Kidney epithelial cell (primary cell): ENCODE measurements at regions not wholly inside any gene's neighbourhood (a gene's known extent, or its start where the extent isn't known, plus 50 kb on each side); places are given as distances from the start of the nearest gene placed in this dataset.

Source experiments
- DNase-seq: peaks from one replicate; pipeline ENCODE4 v3.0.0-alpha.2; 2010; ENCODE audit warnings: low read depth
- H3K27me3 ChIP-seq: 2 replicates; pipeline ENCODE4 v1.6.0; 2011; ENCODE audit warnings: low read length; ENCODE audit not compliant: control insufficient read depth, insufficient read depth
- H3K36me3 ChIP-seq: 2 replicates; pipeline ENCODE4 v1.5.1; 2011; ENCODE audit warnings: low read length; ENCODE audit not compliant: control insufficient read depth, insufficient read depth
- H3K4me3 ChIP-seq: 2 replicates; pipeline ENCODE4 v1.5.1; 2011; ENCODE audit warnings: low read depth, mild to moderate bottlenecking, control low read depth, low read length
- TF ChIP-seq, protein P1 (sequence below): IDR thresholded peaks from 2 replicates; pipeline ENCODE4 v1.5.1; 2011; ENCODE audit warnings: mild to moderate bottlenecking, moderate library complexity, low read length, control low read depth, inconsistent platforms; ENCODE audit not compliant: insufficient read depth, poor library complexity, severe bottlenecking

DNA sequence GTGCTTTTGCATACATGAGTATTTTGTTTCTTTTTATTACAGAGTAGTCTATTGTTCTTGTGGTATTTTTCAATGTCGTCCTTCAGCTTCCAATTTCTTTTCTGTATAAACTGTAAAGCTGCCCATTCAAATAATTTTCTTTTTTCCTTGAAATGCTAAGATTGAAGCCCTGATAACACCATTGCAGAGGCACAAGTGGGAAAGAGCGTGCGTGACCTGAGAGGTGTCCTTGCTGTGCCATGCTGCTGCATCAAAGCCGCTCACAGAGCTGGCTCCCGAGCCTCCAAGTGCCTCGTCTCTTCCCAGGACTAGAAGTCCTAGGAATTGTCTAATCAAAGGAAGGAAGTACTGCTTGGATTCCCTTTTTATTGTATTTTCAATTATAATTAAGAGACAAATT is 101.9 kb upstream of the PFN2 start:
- H3K4me3 ChIP-seq, result no peak overlapping the region
- no peak for DNase-seq
- TF ChIP-seq, protein P1, sequence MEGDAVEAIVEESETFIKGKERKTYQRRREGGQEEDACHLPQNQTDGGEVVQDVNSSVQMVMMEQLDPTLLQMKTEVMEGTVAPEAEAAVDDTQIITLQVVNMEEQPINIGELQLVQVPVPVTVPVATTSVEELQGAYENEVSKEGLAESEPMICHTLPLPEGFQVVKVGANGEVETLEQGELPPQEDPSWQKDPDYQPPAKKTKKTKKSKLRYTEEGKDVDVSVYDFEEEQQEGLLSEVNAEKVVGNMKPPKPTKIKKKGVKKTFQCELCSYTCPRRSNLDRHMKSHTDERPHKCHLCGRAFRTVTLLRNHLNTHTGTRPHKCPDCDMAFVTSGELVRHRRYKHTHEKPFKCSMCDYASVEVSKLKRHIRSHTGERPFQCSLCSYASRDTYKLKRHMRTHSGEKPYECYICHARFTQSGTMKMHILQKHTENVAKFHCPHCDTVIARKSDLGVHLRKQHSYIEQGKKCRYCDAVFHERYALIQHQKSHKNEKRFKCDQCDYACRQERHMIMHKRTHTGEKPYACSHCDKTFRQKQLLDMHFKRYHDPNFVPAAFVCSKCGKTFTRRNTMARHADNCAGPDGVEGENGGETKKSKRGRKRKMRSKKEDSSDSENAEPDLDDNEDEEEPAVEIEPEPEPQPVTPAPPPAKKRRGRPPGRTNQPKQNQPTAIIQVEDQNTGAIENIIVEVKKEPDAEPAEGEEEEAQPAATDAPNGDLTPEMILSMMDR, result no peak
- H3K27me3 ChIP-seq, result no peaks in the 10 kb centered on the region
- no peaks in the 10 kb centered on the region for H3K36me3 ChIP-seq

DNA sequence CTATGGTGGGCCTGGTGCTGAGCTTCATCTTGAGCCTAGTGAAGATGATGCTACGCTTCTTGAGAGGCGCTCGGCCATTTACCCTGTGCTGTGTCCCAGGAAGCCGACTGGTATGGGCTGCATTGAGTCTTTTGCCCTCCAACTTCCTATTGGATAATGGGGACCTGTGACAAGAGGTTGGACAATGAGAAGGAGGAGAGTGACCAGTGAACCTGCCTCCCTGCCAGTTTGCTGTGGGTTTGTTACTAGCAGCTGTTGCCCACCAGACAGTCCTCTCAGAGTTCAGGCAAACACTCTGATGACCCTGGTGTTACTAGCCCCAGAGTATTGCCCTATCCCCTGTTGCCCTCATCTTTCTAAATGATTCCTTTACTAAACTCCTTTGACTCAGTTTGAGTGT is 99.6 kb upstream of the PFN2 start:
- H3K27me3 ChIP-seq, result no peaks in the 10 kb centered on the region
- TF ChIP-seq, protein P1, result no peak
- H3K4me3 ChIP-seq, result no peak overlapping the region
- DNase-seq, result no peak
- no peaks in the 10 kb centered on the region for H3K36me3 ChIP-seq

DNA sequence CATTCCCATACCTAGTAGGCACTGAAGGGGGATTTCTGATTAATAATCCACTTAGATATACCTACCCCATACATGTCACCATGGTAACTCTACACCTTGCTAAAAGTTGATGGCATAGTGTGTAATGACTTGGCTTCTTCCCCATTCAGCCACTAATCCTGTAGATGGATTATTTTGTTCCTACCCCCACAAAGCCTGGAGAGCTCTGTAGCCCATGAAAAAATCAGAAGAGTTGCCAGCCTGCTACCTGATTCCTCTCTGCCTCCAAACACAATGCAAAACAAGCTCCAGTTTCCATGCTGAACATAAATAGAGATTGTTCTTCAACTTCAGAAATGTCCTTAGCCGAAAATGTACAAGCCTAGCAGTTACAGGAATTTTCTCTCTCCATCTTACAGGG is 98.9 kb upstream of the PFN2 start:
- DNase-seq, result no peak
- Histone ChIP-seq H3K36me3 (no peaks in the 10 kb centered on the region), H3K4me3 (no peak overlapping the region), H3K27me3 (no peaks in the 10 kb centered on the region)
- TF ChIP-seq, protein P1, result no peak

DNA sequence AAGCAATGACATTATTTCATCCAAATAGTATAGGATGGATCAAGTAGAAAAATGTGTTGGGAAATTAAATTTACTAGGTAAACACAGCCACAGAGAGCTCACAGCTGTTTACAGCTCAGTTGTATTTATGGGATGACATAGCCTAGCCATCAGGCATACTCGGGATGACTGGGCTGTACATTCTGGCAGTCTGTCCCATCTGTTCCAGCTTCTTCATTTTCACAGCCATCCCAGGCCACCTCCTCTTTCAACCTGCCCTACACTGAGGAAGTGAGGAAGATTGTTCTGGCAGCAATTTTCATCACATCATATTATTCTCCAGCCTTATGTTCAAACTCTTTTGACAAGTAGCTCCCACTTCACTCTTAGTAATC is 98.4 kb upstream of the PFN2 start:
- Histone ChIP-seq H3K27me3 (no peaks in the 10 kb centered on the region), H3K36me3 (no peaks in the 10 kb centered on the region), H3K4me3 (no peak overlapping the region)
- TF ChIP-seq, protein P1, result no peak
- DNase-seq, result no peak

DNA sequence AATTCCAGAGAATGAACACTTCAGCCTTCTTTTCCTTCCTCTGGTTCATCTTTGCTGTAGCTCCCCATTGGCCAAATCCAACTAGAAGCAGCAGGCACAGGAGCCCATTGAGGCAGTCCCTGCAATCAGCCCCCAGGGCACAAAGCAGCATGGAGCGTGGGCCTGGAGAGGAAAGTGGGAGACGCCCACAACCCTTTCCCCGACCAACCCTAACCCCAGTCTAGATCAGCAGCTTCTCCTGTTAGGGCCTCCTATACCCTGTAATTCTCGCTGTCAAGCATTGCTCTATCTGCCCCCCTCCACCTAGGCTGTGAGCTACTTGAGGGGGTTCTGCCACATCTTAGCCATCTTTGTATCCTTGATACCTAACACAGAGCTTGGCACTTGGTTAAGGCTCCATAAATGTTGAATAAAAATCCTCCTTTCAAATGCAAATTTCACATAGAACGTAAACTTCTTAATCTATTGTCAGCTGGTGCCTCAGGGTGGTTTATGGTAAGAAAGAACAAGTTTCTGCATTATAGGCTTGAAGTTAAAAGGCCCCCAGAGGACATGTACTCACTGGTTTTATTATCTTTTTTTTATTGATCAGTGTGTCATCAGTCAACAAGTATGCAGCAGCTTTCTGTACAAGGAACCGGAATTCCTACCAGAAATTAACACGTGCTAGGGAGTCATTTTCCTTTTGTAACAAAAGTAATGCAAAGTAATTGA is 97.9 kb upstream of the PFN2 start:
- Histone ChIP-seq H3K27me3 (no peaks in the 10 kb centered on the region), H3K4me3 (no peak overlapping the region), H3K36me3 (no peaks in the 10 kb centered on the region)
- DNase-seq, result no peak
- TF ChIP-seq, protein P1, result no peak

DNA sequence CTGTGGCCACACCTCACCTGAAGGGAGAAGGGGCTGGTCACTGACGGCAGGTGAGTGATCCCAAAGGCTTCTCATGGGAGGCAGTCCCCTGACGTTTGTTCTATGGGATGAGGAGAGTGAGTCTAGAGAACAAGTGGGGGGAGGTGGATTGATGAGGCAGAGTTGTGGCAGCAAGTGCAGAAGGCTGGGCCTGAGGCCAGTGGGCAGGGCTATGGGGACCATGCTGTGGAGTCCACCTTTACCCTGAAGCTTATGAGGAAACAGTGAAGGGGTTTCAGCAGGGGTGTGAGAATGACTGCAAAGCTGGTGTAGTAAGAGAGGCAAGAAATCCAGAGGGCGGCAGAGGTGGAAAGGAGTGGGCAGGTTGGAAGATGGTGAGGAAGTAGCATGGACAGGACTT is 96.9 kb upstream of the PFN2 start:
- Histone ChIP-seq H3K27me3 (no peaks in the 10 kb centered on the region), H3K4me3 (no peak overlapping the region), H3K36me3 (no peaks in the 10 kb centered on the region)
- DNase-seq, result no peak
- TF ChIP-seq, protein P1, result no peak
